ENCODE measurements at regions not wholly inside any gene's neighbourhood (a gene's known extent, or its start where the extent isn't known, plus 50 kb on each side); places are given as distances from the start of the nearest gene placed in this dataset.

GRCh38 chr1:199452627-199453026, 574.9 kb upstream of the NR5A2 start:
- TF ChIP-seq CTCF (IDR thresholded peaks at IDR 0.05) (no peak), REST (IDR thresholded peaks at IDR 0.05; ENCODE audit: insufficient read depth in 1 of 2, low read depth in 2 of 2, low read length in 1 of 2) (no peak), POLR2AphosphoS5 (IDR thresholded peaks at IDR 0.05; ENCODE audit: low read depth, low read length) (no peak)
